Activated CD4-positive, alpha-beta T cell treated with anti-CD3 and anti-CD28 coated beads, Interleukin-2, amount 10 ng/mL, durations not matched to agents 24 days and 14 days (primary cell): ENCODE measurements at regions not wholly inside any gene's neighbourhood (a gene's known extent, or its start where the extent isn't known, plus 50 kb on each side); places are given as distances from the start of the nearest gene placed in this dataset.

Source experiments
- DNase-seq: peaks from one replicate; pipeline ENCODE4 v3.0.0; 2022
- H3K27ac Mint-ChIP-seq: one replicate; pipeline ENCODE4 v1.8.0; 2022; ENCODE audit warnings: mild to moderate bottlenecking, mixed read lengths
- H3K27me3 Mint-ChIP-seq: one replicate; pipeline ENCODE4 v1.8.0; 2022; ENCODE audit warnings: mixed read lengths
- H3K36me3 Mint-ChIP-seq: one replicate; pipeline ENCODE4 v1.8.0; 2022; ENCODE audit warnings: low read depth, mild to moderate bottlenecking, mixed read lengths
- H3K4me1 Mint-ChIP-seq: one replicate; pipeline ENCODE4 v1.8.0; 2021; ENCODE audit warnings: mixed read lengths
- H3K4me3 Mint-ChIP-seq: one replicate; pipeline ENCODE4 v1.8.0; 2022; ENCODE audit warnings: mild to moderate bottlenecking, moderate library complexity, mixed read lengths
- H3K9me3 Mint-ChIP-seq: one replicate; pipeline ENCODE4 v1.8.0; 2021; ENCODE audit warnings: mixed read lengths
- intact Hi-C: fragments of 100-400 bp; cut with micrococcal nuclease; formaldehyde crosslinking; loops from one replicate; pipeline ENCODE4 v1.15.1; 2023

GRCh38 chr4:28565396-28565795, 1704.8 kb downstream of the STIM2 start:
- no peaks in the 10 kb centered on the region for H3K9me3 Mint-ChIP-seq

GRCh38 chr4:28600958-28601357, 1740.3 kb downstream of the STIM2 start:
- H3K27me3 Mint-ChIP-seq = no peaks in the 10 kb centered on the region
- H3K4me3 Mint-ChIP-seq = no peak overlapping the region
- no peaks in the 10 kb centered on the region for H3K9me3 Mint-ChIP-seq
- no peaks in the 10 kb centered on the region for H3K36me3 Mint-ChIP-seq
- intact Hi-C loops = no loop called here
- H3K4me1 Mint-ChIP-seq = no peaks in the 10 kb centered on the region
- H3K27ac Mint-ChIP-seq = no peak overlapping the region
- no peak for DNase-seq

More at GRCh38 chr4:28565396-28565795, 1704.8 kb downstream of the STIM2 start:
- no peak overlapping the region for H3K4me3 Mint-ChIP-seq
- H3K36me3 Mint-ChIP-seq = no peaks in the 10 kb centered on the region
- DNase-seq = no peak
- no peaks in the 10 kb centered on the region for H3K27me3 Mint-ChIP-seq
- intact Hi-C loops = no loop called here
- no peaks in the 10 kb centered on the region for H3K4me1 Mint-ChIP-seq
- no peak overlapping the region for H3K27ac Mint-ChIP-seq

- intact Hi-C loops = no loop called here
- Mint-ChIP-seq H3K27ac (no peak overlapping the region), H3K36me3 (no peaks in the 10 kb centered on the region), H3K9me3 (peaks cover 3% of the 10 kb centered on the region), H3K4me1 (no peaks in the 10 kb centered on the region), H3K27me3 (no peaks in the 10 kb centered on the region), H3K4me3 (no peak overlapping the region)
- DNase-seq = no peak
Observed at GRCh38 chr4:28621591-28621990, 1761.0 kb downstream of the STIM2 start.

DNA sequence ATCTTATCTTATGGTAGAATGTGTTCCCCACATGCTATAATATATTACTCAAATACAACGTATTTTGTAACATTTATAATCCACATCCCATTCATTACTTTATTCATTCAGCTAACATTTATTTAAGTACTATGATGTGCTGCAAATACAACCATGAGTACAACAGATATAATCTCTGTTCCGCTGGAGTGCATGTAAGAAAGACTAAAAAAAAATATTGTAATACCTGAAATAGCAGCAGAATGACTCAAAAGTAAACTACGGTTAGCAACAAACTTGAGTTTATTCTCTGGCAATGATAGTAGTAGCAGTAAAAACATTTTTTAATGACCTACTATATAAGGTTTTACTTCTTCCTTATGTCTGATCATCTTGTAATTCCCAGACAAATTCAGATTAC, 1776.3 kb downstream of the STIM2 start:
- H3K27ac Mint-ChIP-seq = no peak overlapping the region
- H3K27me3 Mint-ChIP-seq = no peaks in the 10 kb centered on the region
- intact Hi-C loops = no loop called here
- no peaks in the 10 kb centered on the region for H3K4me1 Mint-ChIP-seq
- H3K4me3 Mint-ChIP-seq = no peak overlapping the region
- H3K9me3 Mint-ChIP-seq = no peaks in the 10 kb centered on the region
- H3K36me3 Mint-ChIP-seq = no peaks in the 10 kb centered on the region
- DNase-seq = no peak

GRCh38 chr4:28639747-28640146, 1779.1 kb downstream of the STIM2 start:
- no peak overlapping the region for H3K27ac Mint-ChIP-seq
- H3K27me3 Mint-ChIP-seq = no peaks in the 10 kb centered on the region
- H3K4me1 Mint-ChIP-seq = no peaks in the 10 kb centered on the region
- no peak for DNase-seq
- intact Hi-C loops = no loop called here
- no peak overlapping the region for H3K4me3 Mint-ChIP-seq
- H3K9me3 Mint-ChIP-seq = no peaks in the 10 kb centered on the region
- no peaks in the 10 kb centered on the region for H3K36me3 Mint-ChIP-seq

DNA sequence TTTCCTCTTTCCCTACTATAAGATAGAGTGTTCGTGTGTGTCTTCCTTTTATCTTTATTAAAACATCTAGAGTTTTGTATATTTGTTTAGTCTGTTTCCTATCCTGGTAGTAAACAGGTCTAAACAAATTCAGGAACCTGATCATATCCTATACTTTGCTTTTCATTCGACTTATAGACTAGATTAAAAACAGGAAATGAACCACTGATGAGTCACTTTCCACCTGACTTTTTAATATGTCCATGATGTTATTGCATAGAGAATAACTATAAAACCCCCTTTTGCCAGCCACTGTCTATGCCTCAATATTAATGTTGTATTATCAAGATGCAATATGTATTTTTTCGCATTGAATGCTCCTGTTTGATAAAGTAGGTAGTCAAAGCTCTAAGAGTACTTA, 1794.0 kb downstream of the STIM2 start:
- DNase-seq = no peak
- no peaks in the 10 kb centered on the region for H3K4me1 Mint-ChIP-seq
- H3K27me3 Mint-ChIP-seq = no peaks in the 10 kb centered on the region
- intact Hi-C loops = no loop called here
- no peak overlapping the region for H3K27ac Mint-ChIP-seq
- no peak overlapping the region for H3K4me3 Mint-ChIP-seq
- H3K36me3 Mint-ChIP-seq = no peaks in the 10 kb centered on the region
- peaks cover 7% of the 10 kb centered on the region for H3K9me3 Mint-ChIP-seq

- Mint-ChIP-seq H3K27me3 (no peaks in the 10 kb centered on the region), H3K36me3 (no peaks in the 10 kb centered on the region), H3K4me1 (no peaks in the 10 kb centered on the region), H3K4me3 (no peak overlapping the region), H3K27ac (no peak overlapping the region), H3K9me3 (no peaks in the 10 kb centered on the region)
- intact Hi-C loops = no loop called here
- no peak for DNase-seq
Observed at GRCh38 chr4:28665306-28665705, 1804.7 kb downstream of the STIM2 start.

DNA sequence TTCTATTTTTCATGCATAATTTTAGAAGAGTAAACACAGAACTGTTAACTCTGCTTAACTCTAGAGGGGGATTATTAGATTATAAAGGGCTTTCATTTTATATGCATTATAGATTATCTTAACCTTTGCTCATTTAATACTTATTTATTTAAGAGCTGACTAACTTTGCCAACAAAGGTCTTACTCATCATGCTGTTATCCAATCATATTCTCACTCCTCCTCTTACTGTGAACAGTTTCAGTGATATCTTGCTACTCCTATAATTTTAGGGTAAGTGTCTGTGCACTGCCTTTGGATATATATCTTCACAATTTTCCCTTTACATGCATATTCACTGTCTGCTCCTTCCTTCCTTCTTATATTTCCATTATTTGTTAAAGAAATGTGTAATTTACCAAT, 1814.9 kb downstream of the STIM2 start:
- H3K27me3 Mint-ChIP-seq = no peaks in the 10 kb centered on the region
- H3K4me1 Mint-ChIP-seq = no peaks in the 10 kb centered on the region
- peaks cover 10% of the 10 kb centered on the region for H3K9me3 Mint-ChIP-seq
- H3K4me3 Mint-ChIP-seq = no peak overlapping the region
- no peaks in the 10 kb centered on the region for H3K36me3 Mint-ChIP-seq
- no peak for DNase-seq
- intact Hi-C loops = no loop called here
- H3K27ac Mint-ChIP-seq = no peak overlapping the region

DNA sequence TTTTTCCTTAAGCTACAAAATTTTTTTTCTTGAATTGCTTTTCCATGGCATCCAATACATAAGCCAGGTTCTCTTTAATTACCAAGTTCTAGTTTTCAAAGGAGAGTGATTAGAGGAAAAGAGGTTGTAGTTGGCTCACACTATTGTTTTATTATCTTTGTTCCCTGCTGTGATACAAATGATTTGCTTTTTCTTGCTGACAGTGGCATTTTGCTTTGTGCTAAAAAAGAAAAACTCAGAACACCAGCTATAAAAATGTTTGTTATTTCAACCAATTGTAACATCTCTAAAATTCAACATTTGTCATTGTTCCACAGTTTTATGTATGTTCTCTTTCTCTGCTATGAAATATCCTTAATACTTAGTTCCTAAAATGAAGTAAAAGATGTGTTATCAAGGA, 1817.2 kb downstream of the STIM2 start:
- H3K27ac Mint-ChIP-seq = no peak overlapping the region
- H3K36me3 Mint-ChIP-seq = no peaks in the 10 kb centered on the region
- intact Hi-C loops = no loop called here
- H3K9me3 Mint-ChIP-seq = no peaks in the 10 kb centered on the region
- no peak overlapping the region for H3K4me3 Mint-ChIP-seq
- no peaks in the 10 kb centered on the region for H3K4me1 Mint-ChIP-seq
- H3K27me3 Mint-ChIP-seq = no peaks in the 10 kb centered on the region
- no peak for DNase-seq

GRCh38 chr4:28682847-28683246, 1822.2 kb downstream of the STIM2 start:
- H3K4me1 Mint-ChIP-seq = no peaks in the 10 kb centered on the region
- H3K4me3 Mint-ChIP-seq = no peak overlapping the region
- no peaks in the 10 kb centered on the region for H3K9me3 Mint-ChIP-seq
- no peaks in the 10 kb centered on the region for H3K36me3 Mint-ChIP-seq
- H3K27ac Mint-ChIP-seq = no peak overlapping the region
- no peaks in the 10 kb centered on the region for H3K27me3 Mint-ChIP-seq
- intact Hi-C loops = no loop called here
- no peak for DNase-seq

- no peak for DNase-seq
- Mint-ChIP-seq H3K9me3 (no peaks in the 10 kb centered on the region), H3K27me3 (no peaks in the 10 kb centered on the region), H3K27ac (no peak overlapping the region), H3K4me1 (no peaks in the 10 kb centered on the region), H3K36me3 (no peaks in the 10 kb centered on the region), H3K4me3 (no peak overlapping the region)
- intact Hi-C loops = no loop called here
Observed at GRCh38 chr4:28686618-28687017, 1826.0 kb downstream of the STIM2 start.

GRCh38 chr4:28690890-28691289, 1830.2 kb downstream of the STIM2 start:
- Mint-ChIP-seq H3K4me1 (no peaks in the 10 kb centered on the region), H3K27ac (no peak overlapping the region), H3K9me3 (no peaks in the 10 kb centered on the region), H3K27me3 (no peaks in the 10 kb centered on the region), H3K36me3 (no peaks in the 10 kb centered on the region), H3K4me3 (no peak overlapping the region)
- no peak for DNase-seq
- intact Hi-C loops = no loop called here

- H3K9me3 Mint-ChIP-seq = no peaks in the 10 kb centered on the region
- no peak overlapping the region for H3K4me3 Mint-ChIP-seq
- H3K27ac Mint-ChIP-seq = no peak overlapping the region
- no peaks in the 10 kb centered on the region for H3K4me1 Mint-ChIP-seq
- no peaks in the 10 kb centered on the region for H3K27me3 Mint-ChIP-seq
- H3K36me3 Mint-ChIP-seq = no peaks in the 10 kb centered on the region
- DNase-seq = no peak
- intact Hi-C loops = no loop called here
Observed at GRCh38 chr4:28702571-28702970, 1841.9 kb downstream of the STIM2 start.

- Mint-ChIP-seq H3K27ac (no peak overlapping the region), H3K9me3 (no peaks in the 10 kb centered on the region), H3K27me3 (no peaks in the 10 kb centered on the region), H3K4me3 (no peak overlapping the region), H3K4me1 (no peaks in the 10 kb centered on the region), H3K36me3 (no peaks in the 10 kb centered on the region)
- intact Hi-C loops = no loop called here
- no peak for DNase-seq
Observed at GRCh38 chr4:28709891-28710290, 1849.2 kb downstream of the STIM2 start.

DNA sequence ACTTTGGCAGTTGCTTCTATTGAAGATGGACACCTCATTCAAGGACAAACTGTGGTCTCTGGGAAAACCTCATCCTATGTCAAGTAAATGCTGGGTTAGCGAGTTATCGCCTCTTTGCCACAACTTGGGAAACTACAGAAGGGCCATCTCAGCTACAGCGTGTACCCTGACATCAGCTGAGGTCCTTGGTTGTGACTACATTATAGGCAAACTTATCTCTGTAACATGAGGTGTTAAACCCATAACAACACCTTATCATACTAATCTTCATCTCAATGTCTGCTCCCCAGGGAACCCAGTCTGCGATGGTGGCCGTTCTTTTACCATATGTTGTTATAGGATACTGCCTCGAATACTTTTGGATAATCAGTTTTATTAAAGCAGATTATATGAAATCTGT, 1862.7 kb downstream of the STIM2 start:
- H3K27ac Mint-ChIP-seq = no peak overlapping the region
- H3K9me3 Mint-ChIP-seq = peaks cover 4% of the 10 kb centered on the region
- H3K27me3 Mint-ChIP-seq = no peaks in the 10 kb centered on the region
- H3K36me3 Mint-ChIP-seq = no peaks in the 10 kb centered on the region
- H3K4me1 Mint-ChIP-seq = no peaks in the 10 kb centered on the region
- H3K4me3 Mint-ChIP-seq = no peak overlapping the region
- intact Hi-C loops = no loop called here
- DNase-seq = no peak
